Natural killer cell (primary cell): ENCODE measurements at regions not wholly inside any gene's neighbourhood (a gene's known extent, or its start where the extent isn't known, plus 50 kb on each side); places are given as distances from the start of the nearest gene placed in this dataset.

Experiments used
- ATAC-seq, 3 donors: fragments of 150-1000 bp in 2 of 3; fragments of 200-7000 bp in 1 of 3; cut with Tn5 transposase; 1 replicate in 1 of 3; 2 replicates in 2 of 3; pipeline ENCODE4 v1.10.0; 2021; ENCODE audit warnings: mild to moderate bottlenecking in 2 of 3, moderate library complexity in 2 of 3
- DNase-seq, 2 donors: peaks; one replicate each; pipeline versions ENCODE4 v3.0.0 to v3.0.0-alpha.2; 2013 to 2021; ENCODE audit warnings: mixed read lengths in 1 of 2
- H3K27ac ChIP-seq: one replicate; pipeline ENCODE4 v1.5.1; 2013; ENCODE audit warnings: mild to moderate bottlenecking, low read length
- H3K27me3 ChIP-seq: one replicate; pipeline ENCODE4 v1.6.1; 2013; ENCODE audit warnings: low read length; ENCODE audit not compliant: control insufficient read depth, insufficient read depth
- H3K36me3 ChIP-seq: one replicate; pipeline ENCODE4 v1.6.1; 2013; ENCODE audit warnings: low read length; ENCODE audit not compliant: control insufficient read depth, insufficient read depth
- H3K4me1 ChIP-seq: one replicate; pipeline ENCODE4 v1.6.1; 2013; ENCODE audit warnings: low read length; ENCODE audit not compliant: control insufficient read depth, insufficient read depth
- H3K4me3 ChIP-seq: one replicate; pipeline ENCODE4 v1.5.1; 2013; ENCODE audit warnings: low read length
- H3K9me3 ChIP-seq: one replicate; pipeline ENCODE4 v1.6.1; 2013; ENCODE audit warnings: low read length; ENCODE audit not compliant: control insufficient read depth, insufficient read depth
- H3K27ac Mint-ChIP-seq, 2 donors: one replicate each; pipeline ENCODE4 v1.8.0; 2022; ENCODE audit warnings: mild to moderate bottlenecking in 2 of 2, mixed read lengths in 2 of 2, moderate library complexity in 1 of 2
- H3K27me3 Mint-ChIP-seq, 2 donors: one replicate each; pipeline ENCODE4 v1.8.0; 2022; ENCODE audit warnings: low read depth in 2 of 2, mixed read lengths in 2 of 2
- H3K36me3 Mint-ChIP-seq: one replicate; pipeline ENCODE4 v1.8.0; 2022; ENCODE audit warnings: mixed read lengths
- H3K4me1 Mint-ChIP-seq, 2 donors: one replicate each; pipeline ENCODE4 v1.8.0; 2022; ENCODE audit warnings: mixed read lengths in 2 of 2
- H3K4me3 Mint-ChIP-seq: one replicate; pipeline ENCODE4 v1.8.0; 2022; ENCODE audit warnings: mild to moderate bottlenecking, moderate library complexity, mixed read lengths
- H3K9me3 Mint-ChIP-seq, 2 donors: one replicate each; pipeline ENCODE4 v1.8.0; 2022; ENCODE audit warnings: mixed read lengths in 2 of 2
- CTCF ChIP-seq: fragments of 200-600 bp; IDR thresholded peaks from one replicate; pipeline ENCODE4 v1.8.0; 2022; ENCODE audit warnings: antibody characterized with exemption
- WGBS: methylation state at CpG from one replicate; pipeline ENCODE4 v1.1.7; 2013; ENCODE audit warnings: missing lambda C conversion rate; ENCODE audit not compliant: insufficient coverage; 5-methylcytosine and 5-hydroxymethylcytosine counted together
- intact Hi-C: fragments of 100-400 bp; cut with micrococcal nuclease; formaldehyde crosslinking; loops from one replicate; pipeline ENCODE4 v1.14.2; 2022

- no peak overlapping the region for H3K4me3 Mint-ChIP-seq
- intact Hi-C loops = no loop called here
Measured at GRCh38 chr5:10173716-10174115, 76.0 kb downstream of the ATPSCKMT start.

GRCh38 chr5:10172247-10172646 lies 77.4 kb downstream of the ATPSCKMT start:
- no peaks in the 10 kb centered on the region for H3K36me3 ChIP-seq
- Mint-ChIP-seq H3K4me1 (no peaks in the 10 kb centered on the region), H3K9me3 (peaks cover 3 to 5% of the 10 kb centered on the region in 2 donors), H3K27me3 (peaks cover 3 to 11% of the 10 kb centered on the region in 2 donors), H3K36me3 (no peaks in the 10 kb centered on the region), H3K4me3 (no peak overlapping the region), H3K27ac (no peak overlapping the region)
- ATAC-seq (no peak), DNase-seq (no peak)
- no peaks in the 10 kb centered on the region for H3K4me1 ChIP-seq
- WGBS = 54% methylated on average over 1 of the region's 1 CpG
- H3K4me3 ChIP-seq = no peak overlapping the region
- intact Hi-C loops = no loop called here
- no peaks in the 10 kb centered on the region for H3K9me3 ChIP-seq
- no peak for TF ChIP-seq CTCF
- no peak overlapping the region for H3K27ac ChIP-seq
- no peaks in the 10 kb centered on the region for H3K27me3 ChIP-seq

More at GRCh38 chr5:10173716-10174115, 76.0 kb downstream of the ATPSCKMT start:
- Histone ChIP-seq H3K27me3 (no peaks in the 10 kb centered on the region), H3K4me1 (no peaks in the 10 kb centered on the region), H3K27ac (no peak overlapping the region), H3K4me3 (no peak overlapping the region), H3K9me3 (no peaks in the 10 kb centered on the region), H3K36me3 (no peaks in the 10 kb centered on the region)
- ATAC-seq (no peak), DNase-seq (no peak)
- Mint-ChIP-seq H3K27ac (no peak overlapping the region), H3K27me3 (peaks cover 3 to 11% of the 10 kb centered on the region in 2 donors), H3K36me3 (no peaks in the 10 kb centered on the region), H3K9me3 (peaks cover 3 to 5% of the 10 kb centered on the region in 2 donors), H3K4me1 (no peaks in the 10 kb centered on the region)
- no peak for TF ChIP-seq CTCF

GRCh38 chr5:10169359-10169758 lies 80.3 kb downstream of the ATPSCKMT start:
- H3K4me3 Mint-ChIP-seq = no peak overlapping the region
- peaks cover 6% of the 10 kb centered on the region in 2 donors for H3K9me3 Mint-ChIP-seq

More at GRCh38 chr5:10169359-10169758, 80.3 kb downstream of the ATPSCKMT start:
- Histone ChIP-seq H3K27me3 (no peaks in the 10 kb centered on the region), H3K4me3 (no peak overlapping the region), H3K27ac (no peak overlapping the region), H3K9me3 (peaks cover 4% of the 10 kb centered on the region), H3K4me1 (no peaks in the 10 kb centered on the region), H3K36me3 (no peaks in the 10 kb centered on the region)
- Mint-ChIP-seq H3K36me3 (peaks cover 5% of the 10 kb centered on the region), H3K27ac (no peak overlapping the region), H3K27me3 (peaks cover 3 to 7% of the 10 kb centered on the region in 2 donors), H3K4me1 (no peaks in the 10 kb centered on the region)
- DNase-seq (no peak), ATAC-seq (no peak)
- no peak for TF ChIP-seq CTCF
- WGBS = 84% methylated on average over 6 of the region's 6 CpGs
- intact Hi-C loops = no loop called here
